Peyer's patch (tissue), 4 donors: ENCODE measurements at regions not wholly inside any gene's neighbourhood (a gene's known extent, or its start where the extent isn't known, plus 50 kb on each side); places are given as distances from the start of the nearest gene placed in this dataset.

Experiments used
- CTCF ChIP-seq, 6 experiments: fragments of 450-650 bp in 4 of 6; fragments of 200-600 bp in 2 of 6; sonication (generic) in 1 of 6; IDR thresholded peaks; one replicate each; pipeline ENCODE4 v1.5.1; 2017 to 2019; ENCODE audit warnings: antibody characterized with exemption in 6 of 6, mild to moderate bottlenecking in 3 of 6, moderate library complexity in 1 of 6
- POLR2A ChIP-seq, 2 donors: fragments of 450-650 bp; IDR thresholded peaks; one replicate each; pipeline ENCODE4 v1.5.1; 2017; ENCODE audit warnings: antibody characterized with exemption in 2 of 2, mild to moderate bottlenecking in 2 of 2, moderate library complexity in 2 of 2

- TF ChIP-seq CTCF (IDR thresholded peaks at IDR 0.05): no peak
- no peak for TF ChIP-seq POLR2A (IDR thresholded peaks at IDR 0.05)
Observed at GRCh38 chr5:174198541-174198940, 153.0 kb downstream of the NSG2 start.
